Smooth muscle cell (in vitro differentiated cells): ENCODE measurements at regions not wholly inside any gene's neighbourhood (a gene's known extent, or its start where the extent isn't known, plus 50 kb on each side); places are given as distances from the start of the nearest gene placed in this dataset.
A peak's percentile ranks its signal among the peaks of the same experiment; 100 is the strongest.

Experiments
- DNase-seq: peaks from one replicate; lab custom pipeline; 2025; ENCODE audit not compliant: unreplicated experiment; lab: John Stamatoyannopoulos, UW
- H2AFZ ChIP-seq: fragments of 200-600 bp; sonication (generic); 2 replicates; pipeline ENCODE4 v1.6.0; 2016; ENCODE audit warnings: antibody characterized with exemption, low read depth, mild to moderate bottlenecking
- H3F3A ChIP-seq: fragments of 200-600 bp; sonication (generic); 2 replicates; pipeline ENCODE4 v1.6.0; 2017; ENCODE audit warnings: antibody characterized with exemption, low read depth
- H3K27ac ChIP-seq: fragments of 200-600 bp; sonication (generic); 2 replicates; pipeline ENCODE4 v1.5.1; 2016; ENCODE audit warnings: low read depth, mild to moderate bottlenecking
- H3K27me3 ChIP-seq: fragments of 200-600 bp; sonication (generic); 2 replicates; pipeline ENCODE4 v1.6.1; 2016; ENCODE audit warnings: low read depth, mild to moderate bottlenecking
- H3K36me3 ChIP-seq: fragments of 200-600 bp; sonication (generic); 2 replicates; pipeline ENCODE4 v1.5.1; 2016; ENCODE audit warnings: low read depth
- H3K4me1 ChIP-seq: fragments of 200-600 bp; sonication (generic); 2 replicates; pipeline ENCODE4 v1.5.1; 2016; ENCODE audit warnings: low read depth
- H3K4me2 ChIP-seq: fragments of 200-600 bp; sonication (generic); 2 replicates; pipeline ENCODE4 v1.6.0; 2016; ENCODE audit warnings: mild to moderate bottlenecking
- H3K4me3 ChIP-seq: fragments of 200-600 bp; sonication (generic); 2 replicates; pipeline ENCODE4 v1.5.1; 2016; ENCODE audit warnings: mild to moderate bottlenecking
- H3K79me2 ChIP-seq: fragments of 200-600 bp; sonication (generic); 2 replicates; pipeline ENCODE4 v1.6.0; 2016; ENCODE audit warnings: low read depth, mild to moderate bottlenecking
- H3K9ac ChIP-seq: fragments of 200-600 bp; sonication (generic); 2 replicates; pipeline ENCODE4 v1.6.0; 2016; ENCODE audit warnings: low read depth
- H3K9me3 ChIP-seq: fragments of 200-600 bp; sonication (generic); replicated peaks from 2 replicates; pipeline ENCODE4 v1.5.1; 2016; ENCODE audit warnings: low read depth
- H4K20me1 ChIP-seq: fragments of 200-600 bp; sonication (generic); 2 replicates; pipeline ENCODE4 v1.6.0; 2016; ENCODE audit warnings: low read depth
- CTCF ChIP-seq: fragments of 200-600 bp; sonication (generic); IDR thresholded peaks from 2 replicates; pipeline ENCODE4 v1.5.1; 2017; ENCODE audit warnings: borderline replicate concordance, mild to moderate bottlenecking, antibody characterized with exemption; ENCODE audit not compliant: insufficient read depth, poor library complexity, severe bottlenecking
- WGBS: methylation state at CpG from one replicate; pipeline ENCODE4 v1.1.7; 2016; ENCODE audit warnings: low lambda C conversion rate; 5-methylcytosine and 5-hydroxymethylcytosine counted together

- Histone ChIP-seq H3K4me1 (no peaks in the 10 kb centered on the region), H3K79me2 (no peaks in the 10 kb centered on the region), H4K20me1 (no peaks in the 10 kb centered on the region), H3K9me3 (no peaks in the 10 kb centered on the region), H3K4me2 (peak overlapping the region; percentile 47), H3F3A (no peaks in the 10 kb centered on the region), H3K9ac (no peak overlapping the region), H3K4me3 (no peak overlapping the region), H3K27me3 (no peaks in the 10 kb centered on the region), H2AFZ (no peak overlapping the region), H3K27ac (no peak overlapping the region), H3K36me3 (no peaks in the 10 kb centered on the region)
- DNase-seq: no peak
- no peak for TF ChIP-seq CTCF
- 44% methylated on average over 9 of the region's 9 CpGs for WGBS
Observed at GRCh38 chr10:85318809-85319807, 990.7 kb downstream of the CCSER2 start.

GRCh38 chr10:85319826-85320225 is 991.4 kb downstream of the CCSER2 start:
- Histone ChIP-seq H3K4me1 (no peaks in the 10 kb centered on the region), H3K9me3 (no peaks in the 10 kb centered on the region), H3K4me2 (peak overlapping the region; percentile 47), H4K20me1 (no peaks in the 10 kb centered on the region), H3K4me3 (no peak overlapping the region), H3K9ac (no peak overlapping the region), H3K36me3 (no peaks in the 10 kb centered on the region), H2AFZ (no peak overlapping the region), H3K79me2 (no peaks in the 10 kb centered on the region), H3F3A (no peaks in the 10 kb centered on the region), H3K27me3 (no peaks in the 10 kb centered on the region), H3K27ac (no peak overlapping the region)
- no peak for TF ChIP-seq CTCF
- 80% methylated on average over 3 of the region's 3 CpGs for WGBS
- no peak for DNase-seq

GRCh38 chr10:85333594-85333993 is 1005.2 kb downstream of the CCSER2 start:
- H3K4me2 ChIP-seq: no peak overlapping the region
- no peak overlapping the region for H3K9ac ChIP-seq
- no peaks in the 10 kb centered on the region for H3K79me2 ChIP-seq
- no peaks in the 10 kb centered on the region for H3F3A ChIP-seq
- TF ChIP-seq CTCF: no peak
- no peaks in the 10 kb centered on the region for H3K36me3 ChIP-seq
- H3K9me3 ChIP-seq: no peaks in the 10 kb centered on the region
- H2AFZ ChIP-seq: no peak overlapping the region
- H3K4me1 ChIP-seq: no peaks in the 10 kb centered on the region
- H3K27me3 ChIP-seq: peaks cover 4% of the 10 kb centered on the region
- 93% methylated on average over 3 of the region's 3 CpGs for WGBS
- no peak overlapping the region for H3K4me3 ChIP-seq
- no peaks in the 10 kb centered on the region for H4K20me1 ChIP-seq
- no peak for DNase-seq
- no peak overlapping the region for H3K27ac ChIP-seq
